A673 (cell line): ENCODE measurements at regions not wholly inside any gene's neighbourhood (a gene's known extent, or its start where the extent isn't known, plus 50 kb on each side); places are given as distances from the start of the nearest gene placed in this dataset.

Experiments used
- BruUV-seq: library from RNA; stranded (reverse); fragments of 400-500 nt; replicated peaks from 2 replicates; lab custom pipeline; 2021; lab: Mats Ljungman, UMichigan
- CTCF ChIA-PET: fragments of 300-600 bp; sonication (Branson Sonifier 250); formaldehyde crosslinking; loops from one replicate; lab custom pipeline; 2022; ENCODE audit warnings: antibody characterized with exemption; lab: Charles Lee
- POLR2A ChIA-PET: fragments of 300-600 bp; sonication (Branson Sonifier 250); formaldehyde crosslinking; loops from one replicate; lab custom pipeline; 2022; ENCODE audit warnings: antibody characterized with exemption; ENCODE audit not compliant: low non-redundant PET; lab: Charles Lee
- DNase-seq: peaks from one replicate; pipeline ENCODE4 v3.0.0-alpha.2; 2015; ENCODE audit warnings: low spot score
- H3K27ac ChIP-seq: fragments of 200-600 bp; sonication (generic); 2 replicates; pipeline ENCODE4 v1.5.1; 2016; ENCODE audit warnings: mixed run types, low read depth, mild to moderate bottlenecking, mixed read lengths, antibody characterized with exemption, low read length; ENCODE audit not compliant: poor library complexity, severe bottlenecking
- H3K27me3 ChIP-seq: fragments of 200-600 bp; sonication (generic); replicated peaks from 2 replicates; pipeline ENCODE4 v1.6.1; 2017; ENCODE audit warnings: mixed run types, low read depth, mild to moderate bottlenecking, mixed read lengths, antibody characterized with exemption, low read length; ENCODE audit not compliant: insufficient read depth, poor library complexity
- H3K36me3 ChIP-seq: fragments of 200-600 bp; sonication (generic); 2 replicates; pipeline ENCODE4 v1.6.1; 2016; ENCODE audit warnings: mixed run types, mild to moderate bottlenecking, mixed read lengths, antibody characterized with exemption, low read length; ENCODE audit not compliant: insufficient read depth, poor library complexity, severe bottlenecking
- H3K4me1 ChIP-seq: fragments of 200-600 bp; sonication (generic); 2 replicates; pipeline ENCODE4 v1.6.1; 2017; ENCODE audit warnings: mixed run types, mild to moderate bottlenecking, mixed read lengths, antibody characterized with exemption, low read length; ENCODE audit not compliant: insufficient read depth, poor library complexity, severe bottlenecking
- H3K4me3 ChIP-seq: fragments of 200-600 bp; sonication (generic); 2 replicates; pipeline ENCODE4 v1.5.1; 2016; ENCODE audit warnings: low read depth, mixed run types, mild to moderate bottlenecking, mixed read lengths, low read length; ENCODE audit not compliant: poor library complexity, severe bottlenecking
- H3K9me3 ChIP-seq: fragments of 200-600 bp; sonication (generic); 2 replicates; pipeline ENCODE4 v1.6.1; 2016; ENCODE audit warnings: mixed run types, low read depth, mild to moderate bottlenecking, mixed read lengths, antibody characterized with exemption, low read length; ENCODE audit not compliant: poor library complexity, severe bottlenecking
- CTCF ChIP-seq: fragments of 300-800, 200-600 bp; sonication (generic); conservative IDR thresholded peaks from 2 replicates; pipeline ENCODE4 v1.5.1; 2017; ENCODE audit warnings: low read depth, mild to moderate bottlenecking, antibody characterized with exemption, low read length, moderate library complexity, mixed read lengths
- EZH2 ChIP-seq: fragments of 200-600 bp; sonication (generic); IDR thresholded peaks from 2 replicates; pipeline ENCODE4 v1.6.1; 2017; ENCODE audit warnings: borderline replicate concordance, low read depth, mild to moderate bottlenecking, mixed read lengths, antibody characterized with exemption, low read length; ENCODE audit not compliant: poor library complexity, severe bottlenecking
- intact Hi-C: fragments of 100-400 bp; cut with micrococcal nuclease; formaldehyde crosslinking; loops from one replicate; pipeline ENCODE4 v1.10.0; 2022; ENCODE audit not compliant: unreplicated experiment

- no peak for DNase-seq
- TF ChIP-seq EZH2 (no peak), CTCF (no peak)
- intact Hi-C loops = no loop called here
- Histone ChIP-seq H3K9me3 (no peaks in the 10 kb centered on the region), H3K27ac (no peak overlapping the region), H3K27me3 (no peaks in the 10 kb centered on the region), H3K4me1 (no peaks in the 10 kb centered on the region), H3K4me3 (no peak overlapping the region), H3K36me3 (no peaks in the 10 kb centered on the region)
- CTCF ChIA-PET = no interaction called here
- POLR2A ChIA-PET = no interaction called here
- no TSS peak for BruUV-seq
These were observed 246.9 kb downstream of the UBE3D start for GRCh38 chr6:82818727-82819126.

GRCh38 chr6:82823361-82823760, 242.3 kb downstream of the UBE3D start:
- BruUV-seq = no TSS peak
- intact Hi-C loops = no loop called here
- Histone ChIP-seq H3K4me1 (no peaks in the 10 kb centered on the region), H3K27ac (no peak overlapping the region), H3K27me3 (no peaks in the 10 kb centered on the region), H3K4me3 (no peak overlapping the region), H3K9me3 (no peaks in the 10 kb centered on the region), H3K36me3 (no peaks in the 10 kb centered on the region)
- TF ChIP-seq CTCF (no peak), EZH2 (no peak)
- ChIA-PET CTCF (no interaction called here), POLR2A (no interaction called here)
- DNase-seq = no peak

- TF ChIP-seq CTCF (no peak), EZH2 (no peak)
- no peaks in the 10 kb centered on the region for H3K9me3 ChIP-seq
- CTCF ChIA-PET = no interaction called here
These were observed 232.8 kb downstream of the UBE3D start for GRCh38 chr6:82832811-82833210.

More at GRCh38 chr6:82832811-82833210, 232.8 kb downstream of the UBE3D start:
- Histone ChIP-seq H3K4me1 (no peaks in the 10 kb centered on the region), H3K27ac (no peak overlapping the region), H3K27me3 (no peaks in the 10 kb centered on the region), H3K4me3 (no peak overlapping the region), H3K36me3 (no peaks in the 10 kb centered on the region)
- no TSS peak for BruUV-seq
- POLR2A ChIA-PET = no interaction called here
- no peak for DNase-seq
- intact Hi-C loops = no loop called here
